ENCODE measurements at regions not wholly inside any gene's neighbourhood (a gene's known extent, or its start where the extent isn't known, plus 50 kb on each side); places are given as distances from the start of the nearest gene placed in this dataset.
A peak's percentile ranks its signal among the peaks of the same experiment; 100 is the strongest.

GRCh38 chr10:128996092-128996491 lies 470.9 kb upstream of the MGMT start:
- no peaks in the 10 kb centered on the region for H3K79me2 ChIP-seq
- no peak overlapping the region for H3K4me2 ChIP-seq
- H3K4me3 ChIP-seq: no peak overlapping the region
- no peak overlapping the region for H3K27ac ChIP-seq
- H3K36me3 ChIP-seq (replicated peaks; ENCODE audit: insufficient read depth, low read depth): no peaks in the 10 kb centered on the region
- H3K9me3 ChIP-seq (ENCODE audit: low read depth): no peaks in the 10 kb centered on the region
- H3K4me1 ChIP-seq (ENCODE audit: insufficient read depth): no peaks in the 10 kb centered on the region
- no peak for TF ChIP-seq CTCF (IDR thresholded peaks at IDR 0.05; ENCODE audit: poor library complexity)
- no peak for TF ChIP-seq EZH2 (IDR thresholded peaks at IDR 0.05; ENCODE audit: borderline replicate concordance)
- no peak for TF ChIP-seq EZH2phosphoT487 (IDR thresholded peaks at IDR 0.05; ENCODE audit: low read depth, severe bottlenecking, unreplicated experiment)
- no peak overlapping the region for H2AFZ ChIP-seq
- 90% methylated on average over 8 of the region's 8 CpGs for WGBS (ENCODE audit: low lambda C conversion rate, missing lambda C conversion rate)
- no peaks in the 10 kb centered on the region for H4K20me1 ChIP-seq (ENCODE audit: insufficient read depth, poor library complexity, severe bottlenecking)
- DNase-seq (ENCODE audit: low spot score): no peak
- peaks cover 4% of the 10 kb centered on the region for H3K27me3 ChIP-seq
- H3K9me2 ChIP-seq (replicated peaks; ENCODE audit: insufficient read depth): no peaks in the 10 kb centered on the region

GRCh38 chr10:128998101-128998805 lies 468.8 kb upstream of the MGMT start:
- no peak overlapping the region for H3K4me2 ChIP-seq
- no peak overlapping the region for H3K4me3 ChIP-seq
- peak; percentile 45 for DNase-seq (ENCODE audit: low spot score)
- H3K27ac ChIP-seq: no peak overlapping the region
- no peaks in the 10 kb centered on the region for H3K79me2 ChIP-seq
- no peak for TF ChIP-seq CTCF (IDR thresholded peaks at IDR 0.05; ENCODE audit: poor library complexity)
- TF ChIP-seq EZH2 (IDR thresholded peaks at IDR 0.05; ENCODE audit: borderline replicate concordance): no peak
- no peaks in the 10 kb centered on the region for H3K27me3 ChIP-seq
- no peaks in the 10 kb centered on the region for H4K20me1 ChIP-seq (ENCODE audit: insufficient read depth, poor library complexity, severe bottlenecking)
- WGBS (ENCODE audit: low lambda C conversion rate, missing lambda C conversion rate): 74% methylated on average over 10 of the region's 10 CpGs
- H3K9me2 ChIP-seq (replicated peaks; ENCODE audit: insufficient read depth): no peaks in the 10 kb centered on the region
- H2AFZ ChIP-seq: no peak overlapping the region
- no peaks in the 10 kb centered on the region for H3K9me3 ChIP-seq (ENCODE audit: low read depth)
- no peaks in the 10 kb centered on the region for H3K4me1 ChIP-seq (ENCODE audit: insufficient read depth)
- no peaks in the 10 kb centered on the region for H3K36me3 ChIP-seq (replicated peaks; ENCODE audit: insufficient read depth, low read depth)

GRCh38 chr10:129004398-129004797 lies 462.6 kb upstream of the MGMT start:
- no peaks in the 10 kb centered on the region for H3K79me2 ChIP-seq
- 74% methylated on average over 9 of the region's 9 CpGs for WGBS (ENCODE audit: low lambda C conversion rate, missing lambda C conversion rate)
- TF ChIP-seq EZH2phosphoT487 (IDR thresholded peaks at IDR 0.05; ENCODE audit: low read depth, severe bottlenecking, unreplicated experiment): no peak
- TF ChIP-seq EZH2 (IDR thresholded peaks at IDR 0.05; ENCODE audit: borderline replicate concordance): no peak
- no peak for TF ChIP-seq CTCF (IDR thresholded peaks at IDR 0.05; ENCODE audit: poor library complexity)

More at GRCh38 chr10:129004398-129004797, 462.6 kb upstream of the MGMT start:
- no peaks in the 10 kb centered on the region for H3K9me3 ChIP-seq (ENCODE audit: low read depth)
- no peaks in the 10 kb centered on the region for H3K27me3 ChIP-seq
- no peaks in the 10 kb centered on the region for H3K9me2 ChIP-seq (replicated peaks; ENCODE audit: insufficient read depth)
- no peak overlapping the region for H3K4me3 ChIP-seq
- DNase-seq (ENCODE audit: low spot score): no peak
- no peaks in the 10 kb centered on the region for H4K20me1 ChIP-seq (ENCODE audit: insufficient read depth, poor library complexity, severe bottlenecking)
- no peaks in the 10 kb centered on the region for H3K36me3 ChIP-seq (replicated peaks; ENCODE audit: insufficient read depth, low read depth)
- H3K4me2 ChIP-seq: no peak overlapping the region
- H3K27ac ChIP-seq: no peak overlapping the region
- no peak overlapping the region for H2AFZ ChIP-seq
- no peaks in the 10 kb centered on the region for H3K4me1 ChIP-seq (ENCODE audit: insufficient read depth)
